SK-N-SH (cell line): ENCODE measurements at regions not wholly inside any gene's neighbourhood (a gene's known extent, or its start where the extent isn't known, plus 50 kb on each side); places are given as distances from the start of the nearest gene placed in this dataset.

Experiments used
- CTCF ChIA-PET: fragments of 300-600, 350-600 bp; formaldehyde crosslinking; extraction: SDS; loops from one replicate; lab custom pipeline; 2021; lab: Yijun Ruan, JAX
- POLR2A ChIA-PET: fragments of 350-600 bp; sonication (Branson Sonifier 250); formaldehyde crosslinking; extraction: SDS; loops from one replicate; lab custom pipeline; 2020; ENCODE audit warnings: antibody characterized with exemption, inconsistent platforms; lab: Yijun Ruan, JAX
- DNase-seq: peaks from one replicate; pipeline ENCODE4 v3.0.0; 2012
- H2AFZ ChIP-seq: fragments of 200-600 bp; sonication (generic); 2 replicates; pipeline ENCODE4 v1.8.1; 2016; ENCODE audit warnings: antibody characterized with exemption, mild to moderate bottlenecking, low read depth
- H3F3A ChIP-seq: fragments of 200-600 bp; sonication (generic); replicated peaks from 2 replicates; pipeline ENCODE3; 2016; ENCODE audit warnings: antibody characterized with exemption, mild to moderate bottlenecking; ENCODE audit not compliant: insufficient read depth
- H3K27ac ChIP-seq, 2 experiments: fragments of 200-500 bp in 1 of 2; fragments of 200-600 bp in 1 of 2; sonication (Bioruptor generic) in 1 of 2; sonication (generic), shearing (Covaris generic) in 1 of 2; 2 replicates each; pipeline versions ENCODE4 v1.5.1 to v1.6.1; 2014 to 2016; ENCODE audit warnings: low read depth in 2 of 2, inconsistent platforms in 1 of 2, low read length in 1 of 2, mild to moderate bottlenecking in 1 of 2, mixed read lengths in 1 of 2
- H3K27me3 ChIP-seq: fragments of 200-600 bp; sonication (generic), shearing (Covaris generic); 2 replicates; pipeline ENCODE4 v1.6.1; 2016; ENCODE audit warnings: mixed run types; ENCODE audit not compliant: insufficient read depth
- H3K36me3 ChIP-seq, 2 experiments: fragments of 200-500 bp in 1 of 2; fragments of 200-600 bp in 1 of 2; sonication (Bioruptor generic) in 1 of 2; sonication (generic) in 1 of 2; replicated peaks in 1 of 2; 2 replicates each; pipeline versions ENCODE3 to v1.5.1; 2014 to 2016; ENCODE audit warnings: low read length in 1 of 2, mild to moderate bottlenecking in 1 of 2; ENCODE audit not compliant: insufficient read depth in 2 of 2, control insufficient read depth in 1 of 2
- H3K4me1 ChIP-seq, 2 experiments: fragments of 200-500 bp in 1 of 2; fragments of 200-600 bp in 1 of 2; sonication (Bioruptor generic) in 1 of 2; sonication (generic), shearing (Covaris generic) in 1 of 2; 2 replicates each; pipeline versions ENCODE4 v1.5.1 to v1.6.1; 2014 to 2016; ENCODE audit warnings: low read depth in 1 of 2, low read length in 1 of 2, mixed run types in 1 of 2; ENCODE audit not compliant: insufficient read depth in 2 of 2, control insufficient read depth in 1 of 2
- H3K4me2 ChIP-seq: fragments of 200-600 bp; sonication (generic), shearing (Covaris generic); 2 replicates; pipeline ENCODE4 v1.6.1; 2017; ENCODE audit warnings: mixed run types
- H3K4me3 ChIP-seq, 2 experiments: fragments of 200-500 bp in 1 of 2; fragments of 200-600 bp in 1 of 2; sonication (Bioruptor generic) in 1 of 2; sonication (generic), shearing (Covaris generic) in 1 of 2; 2 replicates each; pipeline versions ENCODE4 v1.5.1 to v1.8.1; 2014 to 2016; ENCODE audit warnings: low read depth in 2 of 2, inconsistent platforms in 1 of 2, low read length in 1 of 2, mild to moderate bottlenecking in 1 of 2, mixed read lengths in 1 of 2, moderate library complexity in 1 of 2
- H3K79me2 ChIP-seq: fragments of 200-600 bp; sonication (generic); 2 replicates; pipeline ENCODE4 v1.8.1; 2017; ENCODE audit warnings: mild to moderate bottlenecking; ENCODE audit not compliant: insufficient read depth
- H3K9ac ChIP-seq: fragments of 200-600 bp; sonication (generic); 2 replicates; pipeline ENCODE4 v1.6.1; 2017; ENCODE audit warnings: mixed run types
- H3K9me2 ChIP-seq: fragments of 200-600 bp; sonication (generic); 2 replicates; pipeline ENCODE4 v1.6.1; 2017; ENCODE audit warnings: mixed run types
- H3K9me3 ChIP-seq: fragments of 200-600 bp; sonication (generic); 2 replicates; pipeline ENCODE4 v1.6.1; 2017; ENCODE audit warnings: mixed run types, mild to moderate bottlenecking, moderate library complexity
- H4K20me1 ChIP-seq: fragments of 200-600 bp; sonication (generic); 2 replicates; pipeline ENCODE4 v1.6.1; 2017; ENCODE audit warnings: mild to moderate bottlenecking, mixed run types; ENCODE audit not compliant: insufficient read depth
- CHD2 ChIP-seq: fragments of 150-350 bp; IDR thresholded peaks from 2 replicates; pipeline ENCODE4 v1.6.1; 2018; ENCODE audit warnings: low read length; ENCODE audit not compliant: partially characterized antibody
- ELF1 ChIP-seq: IDR thresholded peaks from 2 replicates; pipeline ENCODE4 v1.4.0; 2012
- EZH2phosphoT487 ChIP-seq: fragments of 200-600 bp; sonication (generic); IDR thresholded peaks from 2 replicates; pipeline ENCODE4 v1.6.1; 2017; ENCODE audit warnings: low read depth, mixed run types, mild to moderate bottlenecking, antibody characterized with exemption, moderate library complexity, borderline replicate concordance
- FOSL2 ChIP-seq: IDR thresholded peaks from 2 replicates; pipeline ENCODE4 v1.4.0; 2012; ENCODE audit warnings: low read depth, mild to moderate bottlenecking, moderate library complexity, borderline replicate concordance
- GATA2 ChIP-seq: sonication (generic); formaldehyde crosslinking; IDR thresholded peaks from 2 replicates; pipeline ENCODE4 v1.5.0; 2020; ENCODE audit warnings: mild to moderate bottlenecking, missing genetic modification reagents
- MXI1 ChIP-seq: IDR thresholded peaks from 2 replicates; pipeline ENCODE4 v1.6.1; 2012; ENCODE audit warnings: mild to moderate bottlenecking, low read depth, low read length, improper control_type of control experiment
- RAD21 ChIP-seq: IDR thresholded peaks from 2 replicates; pipeline ENCODE4 v1.6.1; 2012; ENCODE audit warnings: mild to moderate bottlenecking, low read length
- RCOR1 ChIP-seq: fragments of 150-350 bp; IDR thresholded peaks from 2 replicates; pipeline ENCODE4 v1.6.1; 2017; ENCODE audit warnings: antibody characterized with exemption, low read length
- TEAD4 ChIP-seq: IDR thresholded peaks from 2 replicates; pipeline ENCODE4 v1.4.0; 2012; ENCODE audit warnings: mild to moderate bottlenecking, borderline replicate concordance; ENCODE audit not compliant: insufficient read depth
- USF2 ChIP-seq: fragments of 150-350 bp; IDR thresholded peaks from 2 replicates; pipeline ENCODE4 v1.6.1; 2017; ENCODE audit warnings: antibody characterized with exemption, low read length, low read depth, borderline replicate concordance
- WGBS: methylation state at CpG from one replicate; pipeline ENCODE4 v1.1.6; 2017; ENCODE audit warnings: low lambda C conversion rate; 5-methylcytosine and 5-hydroxymethylcytosine counted together
- TF ChIP-seq, protein P1 (sequence below): IDR thresholded peaks from 2 replicates; pipeline ENCODE4 v1.6.1; 2012; ENCODE audit warnings: mild to moderate bottlenecking, low read depth, low read length, moderate library complexity
- TF ChIP-seq, protein P2 (sequence below): IDR thresholded peaks from 2 replicates; pipeline ENCODE4 v1.4.0; 2012; ENCODE audit warnings: low read depth
- TF ChIP-seq, protein P3 (sequence below): fragments of 150-350 bp; IDR thresholded peaks from 2 replicates; pipeline ENCODE4 v1.6.1; 2016; ENCODE audit warnings: mild to moderate bottlenecking, low read depth, low read length

GRCh38 chr6:56771929-56772607, 129.4 kb upstream of the DST start:
- peak overlapping the region; percentile 36 to 43; a peak in 3 of 4 replicates for H3K27ac ChIP-seq
- peaks cover 8 to 42% of the 10 kb centered on the region in 2 experiments; a peak in 3 of 4 replicates for H3K4me1 ChIP-seq
- H4K20me1 ChIP-seq, result peaks cover 94% of the 10 kb centered on the region

More at GRCh38 chr6:56771929-56772607, 129.4 kb upstream of the DST start:
- Histone ChIP-seq H3K79me2 (peaks cover 100% of the 10 kb centered on the region), H3K9me3 (no peaks in the 10 kb centered on the region), H3K27me3 (no peaks in the 10 kb centered on the region), H3K36me3 (peaks cover 0 to 7% of the 10 kb centered on the region in 2 experiments), H2AFZ (no peak overlapping the region), H3K9ac (no peak overlapping the region), H3K4me2 (peak overlapping the region; percentile 38; the same call in 1 of the 2 replicates), H3F3A (peaks cover 50% of the 10 kb centered on the region), H3K9me2 (no peaks in the 10 kb centered on the region), H3K4me3 (no peak overlapping the region)
- no peak for TF ChIP-seq MXI1
- no peak for TF ChIP-seq FOSL2
- no peak for TF ChIP-seq CHD2
- no peak for TF ChIP-seq TEAD4
- TF ChIP-seq, protein P1, sequence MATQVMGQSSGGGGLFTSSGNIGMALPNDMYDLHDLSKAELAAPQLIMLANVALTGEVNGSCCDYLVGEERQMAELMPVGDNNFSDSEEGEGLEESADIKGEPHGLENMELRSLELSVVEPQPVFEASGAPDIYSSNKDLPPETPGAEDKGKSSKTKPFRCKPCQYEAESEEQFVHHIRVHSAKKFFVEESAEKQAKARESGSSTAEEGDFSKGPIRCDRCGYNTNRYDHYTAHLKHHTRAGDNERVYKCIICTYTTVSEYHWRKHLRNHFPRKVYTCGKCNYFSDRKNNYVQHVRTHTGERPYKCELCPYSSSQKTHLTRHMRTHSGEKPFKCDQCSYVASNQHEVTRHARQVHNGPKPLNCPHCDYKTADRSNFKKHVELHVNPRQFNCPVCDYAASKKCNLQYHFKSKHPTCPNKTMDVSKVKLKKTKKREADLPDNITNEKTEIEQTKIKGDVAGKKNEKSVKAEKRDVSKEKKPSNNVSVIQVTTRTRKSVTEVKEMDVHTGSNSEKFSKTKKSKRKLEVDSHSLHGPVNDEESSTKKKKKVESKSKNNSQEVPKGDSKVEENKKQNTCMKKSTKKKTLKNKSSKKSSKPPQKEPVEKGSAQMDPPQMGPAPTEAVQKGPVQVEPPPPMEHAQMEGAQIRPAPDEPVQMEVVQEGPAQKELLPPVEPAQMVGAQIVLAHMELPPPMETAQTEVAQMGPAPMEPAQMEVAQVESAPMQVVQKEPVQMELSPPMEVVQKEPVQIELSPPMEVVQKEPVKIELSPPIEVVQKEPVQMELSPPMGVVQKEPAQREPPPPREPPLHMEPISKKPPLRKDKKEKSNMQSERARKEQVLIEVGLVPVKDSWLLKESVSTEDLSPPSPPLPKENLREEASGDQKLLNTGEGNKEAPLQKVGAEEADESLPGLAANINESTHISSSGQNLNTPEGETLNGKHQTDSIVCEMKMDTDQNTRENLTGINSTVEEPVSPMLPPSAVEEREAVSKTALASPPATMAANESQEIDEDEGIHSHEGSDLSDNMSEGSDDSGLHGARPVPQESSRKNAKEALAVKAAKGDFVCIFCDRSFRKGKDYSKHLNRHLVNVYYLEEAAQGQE, result no peak
- no peak for TF ChIP-seq RCOR1
- no peak for TF ChIP-seq EZH2phosphoT487
- no peak for TF ChIP-seq ELF1
- TF ChIP-seq, protein P2, sequence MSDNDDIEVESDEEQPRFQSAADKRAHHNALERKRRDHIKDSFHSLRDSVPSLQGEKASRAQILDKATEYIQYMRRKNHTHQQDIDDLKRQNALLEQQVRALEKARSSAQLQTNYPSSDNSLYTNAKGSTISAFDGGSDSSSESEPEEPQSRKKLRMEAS, result no peak
- no peak for TF ChIP-seq GATA2 (CRISPR knock-in tag)
- TF ChIP-seq USF2, result no peak
- TF ChIP-seq RAD21, result no peak
- TF ChIP-seq, protein P3, sequence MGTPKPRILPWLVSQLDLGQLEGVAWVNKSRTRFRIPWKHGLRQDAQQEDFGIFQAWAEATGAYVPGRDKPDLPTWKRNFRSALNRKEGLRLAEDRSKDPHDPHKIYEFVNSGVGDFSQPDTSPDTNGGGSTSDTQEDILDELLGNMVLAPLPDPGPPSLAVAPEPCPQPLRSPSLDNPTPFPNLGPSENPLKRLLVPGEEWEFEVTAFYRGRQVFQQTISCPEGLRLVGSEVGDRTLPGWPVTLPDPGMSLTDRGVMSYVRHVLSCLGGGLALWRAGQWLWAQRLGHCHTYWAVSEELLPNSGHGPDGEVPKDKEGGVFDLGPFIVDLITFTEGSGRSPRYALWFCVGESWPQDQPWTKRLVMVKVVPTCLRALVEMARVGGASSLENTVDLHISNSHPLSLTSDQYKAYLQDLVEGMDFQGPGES, result no peak
- ChIA-PET POLR2A (no interaction called here), CTCF (interaction anchor here (1.6 kb wide), 2 partner anchors 47 to 62 kb away, joined by 3 to 6 read pairs; no protein-coding TSS in a partner anchor)
- DNase-seq, result no peak
- 78% methylated on average over 7 of the region's 7 CpGs for WGBS
